GM12872 (cell line): ENCODE measurements at regions not wholly inside any gene's neighbourhood (a gene's known extent, or its start where the extent isn't known, plus 50 kb on each side); places are given as distances from the start of the nearest gene placed in this dataset.
A peak's percentile ranks its signal among the peaks of the same experiment; 100 is the strongest.

Experiments
- TF ChIP-seq, protein P1 (sequence below): IDR thresholded peaks from 3 replicates; pipeline ENCODE4 v1.5.1; 2011; ENCODE audit warnings: low read depth, mild to moderate bottlenecking, low read length, moderate library complexity; ENCODE audit not compliant: insufficient read depth

GRCh38 chr3:22886439-22887068 is 316.6 kb upstream of the UBE2E2 start:
- TF ChIP-seq, protein P1, sequence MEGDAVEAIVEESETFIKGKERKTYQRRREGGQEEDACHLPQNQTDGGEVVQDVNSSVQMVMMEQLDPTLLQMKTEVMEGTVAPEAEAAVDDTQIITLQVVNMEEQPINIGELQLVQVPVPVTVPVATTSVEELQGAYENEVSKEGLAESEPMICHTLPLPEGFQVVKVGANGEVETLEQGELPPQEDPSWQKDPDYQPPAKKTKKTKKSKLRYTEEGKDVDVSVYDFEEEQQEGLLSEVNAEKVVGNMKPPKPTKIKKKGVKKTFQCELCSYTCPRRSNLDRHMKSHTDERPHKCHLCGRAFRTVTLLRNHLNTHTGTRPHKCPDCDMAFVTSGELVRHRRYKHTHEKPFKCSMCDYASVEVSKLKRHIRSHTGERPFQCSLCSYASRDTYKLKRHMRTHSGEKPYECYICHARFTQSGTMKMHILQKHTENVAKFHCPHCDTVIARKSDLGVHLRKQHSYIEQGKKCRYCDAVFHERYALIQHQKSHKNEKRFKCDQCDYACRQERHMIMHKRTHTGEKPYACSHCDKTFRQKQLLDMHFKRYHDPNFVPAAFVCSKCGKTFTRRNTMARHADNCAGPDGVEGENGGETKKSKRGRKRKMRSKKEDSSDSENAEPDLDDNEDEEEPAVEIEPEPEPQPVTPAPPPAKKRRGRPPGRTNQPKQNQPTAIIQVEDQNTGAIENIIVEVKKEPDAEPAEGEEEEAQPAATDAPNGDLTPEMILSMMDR: no peak

- TF ChIP-seq, protein P1: peak; percentile 66
Measured at GRCh38 chr3:22887664-22888291, 315.3 kb upstream of the UBE2E2 start.

DNA sequence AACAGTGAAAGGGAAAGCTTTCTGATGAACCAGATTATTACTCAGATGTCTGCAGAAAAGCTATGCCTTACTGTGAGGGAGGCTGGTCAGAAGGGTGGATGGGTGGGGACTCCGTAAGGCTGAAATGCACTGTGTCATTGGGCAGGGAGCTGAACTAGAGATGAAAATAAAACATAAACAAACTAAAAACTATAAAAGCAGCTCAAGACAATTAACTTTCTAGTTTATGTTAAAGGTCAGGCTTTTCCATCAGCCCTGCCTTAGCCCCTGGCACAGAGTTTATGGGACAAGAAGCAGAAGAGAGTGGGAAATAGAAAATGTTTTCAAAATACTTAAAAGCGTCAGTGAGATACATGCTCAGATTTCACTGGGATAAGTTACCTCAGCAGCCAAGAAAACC is 310.0 kb upstream of the UBE2E2 start:
- TF ChIP-seq, protein P1: no peak

- TF ChIP-seq, protein P1: no peak
Measured at GRCh38 chr3:22893644-22894325, 309.3 kb upstream of the UBE2E2 start.

DNA sequence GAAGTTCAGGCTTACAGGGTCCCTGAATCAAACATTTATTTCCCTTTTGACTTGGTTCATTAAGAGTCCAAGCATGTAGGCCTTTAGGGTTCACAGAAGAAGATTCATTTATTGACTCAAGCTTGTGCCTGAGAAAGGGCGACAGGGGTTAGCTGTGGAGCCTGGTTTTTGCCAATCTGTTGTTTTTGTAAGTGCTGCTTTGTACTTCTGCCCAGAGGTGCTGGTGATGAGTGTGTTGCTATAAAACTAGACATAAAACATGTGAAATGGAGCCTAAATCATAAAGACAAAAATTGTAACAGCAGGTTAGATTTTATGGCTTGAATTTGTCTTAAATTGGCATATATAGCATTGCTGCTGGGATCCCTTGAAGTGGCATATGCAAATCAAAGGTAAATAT is 308.3 kb upstream of the UBE2E2 start:
- TF ChIP-seq, protein P1: no peak

DNA sequence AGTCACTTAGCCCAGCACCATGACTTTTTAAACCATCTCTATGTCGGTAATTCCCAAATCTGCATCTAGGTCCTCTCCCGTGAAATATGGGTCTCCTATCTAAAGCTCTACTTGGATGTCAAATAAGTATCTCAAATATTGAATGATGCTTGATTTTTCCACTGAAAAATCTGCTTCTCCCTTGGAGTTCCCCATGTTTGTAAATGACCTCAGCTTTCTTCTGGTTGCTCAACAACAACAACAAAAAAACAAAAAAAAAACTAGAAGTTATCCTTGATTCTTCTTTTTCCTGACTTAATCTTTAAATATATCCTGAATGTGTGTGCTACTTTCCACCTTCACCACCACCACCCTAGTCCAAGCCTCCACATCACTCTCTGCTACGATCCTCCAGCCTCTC is 307.5 kb upstream of the UBE2E2 start:
- TF ChIP-seq, protein P1: no peak

GRCh38 chr3:22898558-22898957 is 304.6 kb upstream of the UBE2E2 start:
- TF ChIP-seq, protein P1: no peak
